Hematopoietic multipotent progenitor cell treated with erythropoietin and hydrocortisone succinate and interleukin-3 and kit ligand, for 8 days (in vitro differentiated cells): ENCODE measurements at regions not wholly inside any gene's neighbourhood (a gene's known extent, or its start where the extent isn't known, plus 50 kb on each side); places are given as distances from the start of the nearest gene placed in this dataset.
A peak's percentile ranks its signal among the peaks of the same experiment; 100 is the strongest.
"Not testable (repeated sequence)": the region's sequence is repeated elsewhere in the genome, so short reads cannot be mapped to it uniquely, and the experiment has no call there.

Experiments used
- DNase-seq: peaks from one replicate; pipeline ENCODE4 v3.0.0-alpha.2; 2015

GRCh38 chr6:921400-921799, 228.5 kb upstream of the EXOC2 start:
- DNase-seq = no peak

- no peak for DNase-seq
Observed at GRCh38 chr6:920512-920911, 227.6 kb upstream of the EXOC2 start.

- no peak for DNase-seq
Observed at GRCh38 chr6:919500-919899, 226.6 kb upstream of the EXOC2 start.

DNA sequence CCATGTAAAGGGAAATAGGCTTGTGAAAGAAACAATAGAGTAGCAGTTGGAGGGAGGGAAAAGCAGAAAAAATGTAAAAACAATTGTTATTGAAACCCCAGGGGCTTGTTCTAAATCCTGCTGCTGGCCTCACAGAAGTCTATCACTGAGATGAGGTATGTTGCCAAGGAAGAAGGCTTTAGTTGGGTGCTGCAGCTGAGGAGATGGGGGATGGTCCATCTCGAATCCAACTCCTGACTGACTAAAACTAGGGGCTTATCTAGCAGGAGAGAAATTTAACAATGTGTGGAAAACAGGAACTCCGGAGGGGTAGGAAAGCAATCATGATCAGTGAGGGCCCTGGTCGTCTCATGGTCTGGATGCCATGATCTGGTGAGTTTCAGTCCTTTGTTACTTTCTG, 225.0 kb upstream of the EXOC2 start:
- DNase-seq = no peak

- DNase-seq = no peak
Observed at GRCh38 chr6:917296-917695, 224.4 kb upstream of the EXOC2 start.

GRCh38 chr6:916131-916530, 223.2 kb upstream of the EXOC2 start:
- no peak for DNase-seq

- no peak for DNase-seq
Observed at GRCh38 chr6:912871-913835, 220.2 kb upstream of the EXOC2 start.

GRCh38 chr6:907928-908327, 215.0 kb upstream of the EXOC2 start:
- no peak for DNase-seq

GRCh38 chr6:906920-907319, 214.0 kb upstream of the EXOC2 start:
- DNase-seq = no peak

DNA sequence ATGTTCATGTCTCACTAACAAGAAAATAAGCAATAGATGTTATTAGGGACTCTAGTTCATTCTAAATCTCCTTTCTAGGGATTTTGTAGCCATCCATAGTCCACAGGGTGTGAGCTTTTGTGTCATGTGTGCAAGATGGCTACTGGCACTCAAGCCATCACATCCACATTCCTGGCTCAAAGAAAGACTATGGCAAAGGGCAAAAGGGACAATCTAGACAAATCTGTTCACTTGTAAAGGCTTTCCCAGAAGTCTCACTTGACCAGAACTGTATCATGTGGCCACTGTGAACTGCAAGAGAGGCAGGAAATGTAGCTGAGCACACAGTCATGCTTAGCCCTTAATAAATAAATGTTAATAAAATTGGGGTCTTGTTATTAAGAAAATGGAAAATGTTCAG, 212.6 kb upstream of the EXOC2 start:
- DNase-seq = peak; percentile 3

DNA sequence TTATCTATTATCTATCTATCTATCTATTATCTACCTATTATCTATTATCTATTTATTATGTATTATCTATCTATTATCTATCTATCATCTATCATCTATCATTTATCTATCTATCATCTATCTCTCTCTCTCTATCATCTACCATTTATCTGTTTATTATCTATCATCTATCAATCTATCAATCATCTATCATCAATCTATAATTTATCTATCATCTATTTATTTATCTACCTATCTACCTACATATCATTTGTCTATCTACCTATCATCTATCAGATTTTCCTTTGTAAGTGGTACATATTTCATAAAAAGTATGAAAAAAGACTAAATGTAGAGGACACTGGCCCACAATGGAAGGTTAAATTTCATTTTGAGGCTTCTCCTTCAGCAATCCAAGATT, 212.1 kb upstream of the EXOC2 start:
- no peak for DNase-seq

DNA sequence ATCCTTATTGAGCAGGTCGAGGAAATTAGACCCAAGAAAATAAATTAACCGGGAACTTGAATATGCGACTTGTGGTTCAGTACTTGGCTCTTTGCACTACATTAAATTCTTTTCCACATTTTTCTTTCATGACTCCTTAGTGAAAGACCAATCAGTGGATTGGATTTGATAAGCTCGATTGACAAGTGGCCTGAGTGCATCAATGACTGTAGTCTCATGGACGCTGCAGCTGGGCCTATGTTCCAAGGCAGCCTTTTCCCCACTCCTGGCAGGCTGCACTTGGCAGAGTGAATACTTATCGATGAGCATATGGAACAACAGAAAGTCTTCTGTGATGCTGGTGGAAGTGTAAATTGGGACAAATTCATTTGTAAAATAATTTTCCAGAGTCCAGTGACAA, 210.8 kb upstream of the EXOC2 start:
- no peak for DNase-seq

DNA sequence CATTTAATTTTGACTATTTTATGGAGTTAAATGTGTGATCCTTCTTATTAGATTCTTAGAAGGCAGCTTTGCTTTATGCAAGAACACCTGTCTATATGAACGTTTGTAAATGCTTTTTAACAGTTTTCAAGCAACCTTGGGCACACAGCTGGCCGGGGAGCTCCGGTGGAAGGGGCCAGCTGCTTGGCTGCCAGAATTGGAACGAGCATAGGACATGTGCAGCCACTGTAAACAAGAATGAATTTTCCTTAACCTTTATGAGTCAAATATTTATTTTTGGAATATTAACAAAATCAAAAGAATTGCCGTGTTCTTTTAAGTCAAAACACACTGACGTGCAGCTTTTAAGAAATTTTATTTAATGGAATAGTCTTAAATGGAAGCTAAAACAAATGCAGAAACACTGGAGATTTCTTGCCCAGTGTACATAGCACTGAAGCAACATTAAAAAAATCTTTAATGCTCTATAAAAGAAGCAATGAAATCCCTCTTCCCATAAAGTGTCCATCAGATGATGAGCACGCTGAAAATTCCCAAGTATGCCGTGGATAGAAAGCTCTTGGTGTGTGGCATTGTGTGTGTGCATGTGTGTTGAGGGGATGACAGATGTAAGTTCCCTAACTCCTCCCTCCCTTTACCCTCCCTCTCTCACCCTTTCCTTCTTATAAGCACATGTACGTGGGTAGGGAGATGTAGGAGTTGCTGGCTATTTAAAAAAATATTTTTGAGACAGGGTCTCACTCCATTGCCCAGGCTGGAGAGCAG, 208.9 kb upstream of the EXOC2 start:
- DNase-seq = no peak

DNA sequence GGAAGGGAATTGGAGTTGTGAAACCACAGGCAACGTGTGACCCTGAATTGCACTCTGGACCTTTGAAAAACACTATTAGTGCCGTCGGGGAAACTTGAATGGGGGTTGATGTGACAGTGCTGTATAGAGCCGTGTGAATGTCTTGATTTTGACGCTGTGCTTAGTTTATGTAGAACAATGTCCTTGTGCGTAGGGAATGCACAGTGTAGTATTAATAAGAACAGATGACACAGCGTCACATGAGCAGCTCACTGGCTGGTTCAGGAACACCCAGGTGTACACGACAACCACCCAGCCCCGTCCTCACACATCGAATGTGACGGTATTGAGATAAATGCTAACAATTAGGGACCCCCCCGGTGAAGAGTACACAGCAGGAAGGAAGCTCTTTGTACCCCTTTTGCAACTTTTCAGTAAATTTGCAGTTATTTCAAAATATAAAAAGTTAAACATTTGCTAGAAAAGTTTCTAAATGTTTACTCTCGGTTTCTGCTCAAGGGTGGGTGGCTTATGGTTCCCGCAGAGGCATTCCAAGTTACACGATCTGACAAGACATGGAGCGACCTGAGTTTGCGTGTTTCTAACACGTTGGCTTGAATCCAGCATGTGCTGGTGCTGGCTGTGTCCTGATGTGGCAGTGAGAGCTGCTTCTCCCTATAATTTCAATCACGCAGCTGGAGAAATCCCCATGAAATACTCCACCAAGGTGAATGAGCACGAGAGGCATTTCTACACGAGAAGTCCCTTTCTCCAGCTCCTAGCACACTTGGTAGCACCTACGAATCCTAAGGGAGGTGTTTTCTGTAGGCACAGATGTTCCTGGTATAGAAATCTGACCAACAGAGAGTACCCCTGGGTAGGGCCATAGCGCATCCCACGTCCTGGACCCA, 208.0 kb upstream of the EXOC2 start:
- DNase-seq = no peak

GRCh38 chr6:897528-898207, 204.7 kb upstream of the EXOC2 start:
- DNase-seq = no peak

- no peak for DNase-seq
Observed at GRCh38 chr6:894274-894673, 201.3 kb upstream of the EXOC2 start.

DNA sequence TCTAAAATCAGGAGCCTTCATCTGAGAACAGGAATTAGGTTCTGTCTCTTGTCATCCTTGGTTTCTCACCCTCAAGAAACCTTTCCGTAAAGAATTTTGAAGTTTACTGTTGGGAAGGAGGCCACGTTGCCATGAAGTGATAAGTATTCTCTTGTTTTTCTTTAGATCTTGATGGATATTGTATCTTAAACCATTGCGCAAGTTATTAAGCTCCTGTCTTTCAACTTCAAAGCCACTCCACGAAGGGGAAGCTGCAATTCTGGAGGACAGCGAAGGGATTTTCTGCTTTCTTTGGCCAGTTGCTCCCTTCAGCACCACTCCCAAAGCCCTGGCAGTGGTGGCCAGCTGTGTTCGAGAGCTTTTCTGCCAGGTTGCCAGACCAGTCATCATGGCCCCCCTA, 198.1 kb upstream of the EXOC2 start:
- no peak for DNase-seq

GRCh38 chr6:890201-890600, 197.3 kb upstream of the EXOC2 start:
- no peak for DNase-seq

DNA sequence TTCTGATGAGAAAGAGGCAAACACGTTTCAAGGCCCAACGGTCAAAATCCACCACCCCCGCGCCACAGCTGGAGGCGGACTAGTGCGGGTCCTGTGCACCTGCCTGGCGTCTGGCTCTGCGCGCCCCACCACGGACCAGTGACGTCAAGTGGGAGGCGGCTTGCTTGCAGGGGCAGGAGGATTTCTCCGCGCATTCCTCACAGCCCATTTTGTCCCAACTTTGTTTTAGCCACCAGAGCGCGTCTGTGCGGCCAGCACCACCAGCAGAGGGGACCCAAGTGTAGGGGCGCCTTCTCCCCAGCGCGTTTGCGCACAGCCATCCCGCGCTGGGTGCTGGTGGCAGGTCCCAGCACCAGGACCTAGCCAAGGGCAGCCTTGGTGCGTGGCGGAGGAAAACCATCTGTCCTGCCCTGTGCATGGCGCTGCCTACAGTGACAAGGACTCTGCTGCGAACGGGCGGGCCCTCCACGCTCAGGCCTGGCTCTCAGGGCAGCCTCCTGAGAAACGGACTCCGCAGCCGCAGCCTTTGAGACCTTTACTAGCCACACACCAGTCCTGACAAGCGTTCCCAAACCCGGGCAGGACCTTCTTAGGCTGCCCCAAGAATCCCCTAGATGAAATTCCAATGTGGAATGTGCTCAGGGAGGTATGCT, 194.8 kb upstream of the EXOC2 start:
- DNase-seq = no peak

GRCh38 chr6:886116-886515, 193.2 kb upstream of the EXOC2 start:
- DNase-seq = not testable (repeated sequence)

DNA sequence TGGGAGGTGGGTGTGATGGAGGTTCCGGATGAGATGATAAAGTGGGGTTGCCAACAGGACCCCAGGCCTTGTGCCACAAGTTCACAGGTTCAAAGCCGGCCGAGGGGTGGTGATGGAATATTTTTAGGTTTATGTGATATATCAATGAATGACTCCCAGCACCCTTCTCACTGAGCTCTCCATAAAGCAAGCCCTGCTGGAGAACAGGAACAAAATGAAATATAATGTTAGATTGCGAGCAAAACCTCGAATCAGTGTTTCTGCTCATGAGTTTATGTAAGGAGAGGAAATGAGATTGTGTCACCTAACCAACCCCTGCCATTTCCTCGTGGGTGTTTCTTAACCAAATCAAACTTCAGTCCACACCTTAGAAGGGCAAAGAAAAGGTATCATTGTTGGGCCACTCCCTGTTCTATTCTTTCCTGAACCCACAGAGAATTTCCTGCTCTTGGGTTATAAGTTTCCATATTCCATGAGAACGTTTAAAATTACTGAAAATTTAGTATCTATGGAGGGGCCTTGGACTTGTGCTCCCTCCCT, 192.2 kb upstream of the EXOC2 start:
- no peak for DNase-seq

DNA sequence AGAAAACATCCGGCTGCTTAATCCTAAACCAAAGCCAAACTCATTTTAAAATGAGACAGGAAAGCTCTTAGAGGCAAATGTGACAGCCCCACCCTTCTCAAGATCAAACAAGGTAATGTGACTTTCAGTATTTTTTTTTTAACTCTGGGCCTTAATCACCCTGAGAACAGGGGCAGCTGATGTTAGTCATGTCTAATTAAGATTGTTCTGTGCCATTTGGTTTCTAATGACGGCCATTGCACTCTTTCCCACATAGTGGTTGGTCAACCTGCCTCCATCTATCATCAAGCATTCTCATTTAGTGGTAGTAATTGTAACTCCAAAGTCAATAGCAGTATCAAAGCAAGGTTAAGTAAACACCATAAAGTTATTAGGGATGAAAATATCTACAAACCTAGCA, 191.6 kb upstream of the EXOC2 start:
- no peak for DNase-seq
